GM18907 (cell line): ENCODE measurements at regions not wholly inside any gene's neighbourhood (a gene's known extent, or its start where the extent isn't known, plus 50 kb on each side); places are given as distances from the start of the nearest gene placed in this dataset.
"Not testable (repeated sequence)": the region's sequence is repeated elsewhere in the genome, so short reads cannot be mapped to it uniquely, and the experiment has no call there.

Experiments
- ATAC-seq: cut with Tn5 transposase; IDR thresholded peaks from one replicate; pipeline ENCODE4 v1.9.1; 2021; ENCODE audit warnings: mild to moderate bottlenecking, moderate library complexity; ENCODE audit not compliant: unreplicated experiment

DNA sequence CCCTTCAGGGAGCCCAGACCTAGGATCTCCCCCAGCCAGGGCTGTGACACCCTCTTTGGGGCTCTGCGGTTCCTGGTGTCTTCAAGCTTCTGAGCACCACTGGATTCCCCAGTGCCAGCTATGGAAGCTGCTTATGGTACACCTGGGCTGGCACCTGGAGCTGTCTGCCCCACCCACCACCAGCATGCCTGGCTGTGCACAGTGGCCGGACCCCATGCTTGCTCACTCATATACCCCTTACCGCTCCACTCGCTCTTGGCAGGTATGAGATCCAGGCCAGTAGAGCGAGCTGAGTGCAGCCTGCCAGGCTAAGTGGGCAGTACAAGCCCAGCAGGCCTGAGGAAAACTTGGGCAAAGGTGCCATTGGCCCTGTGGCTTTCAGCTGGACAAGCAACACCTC lies 114.0 kb downstream of the DACT1 start:
- no peak for ATAC-seq

DNA sequence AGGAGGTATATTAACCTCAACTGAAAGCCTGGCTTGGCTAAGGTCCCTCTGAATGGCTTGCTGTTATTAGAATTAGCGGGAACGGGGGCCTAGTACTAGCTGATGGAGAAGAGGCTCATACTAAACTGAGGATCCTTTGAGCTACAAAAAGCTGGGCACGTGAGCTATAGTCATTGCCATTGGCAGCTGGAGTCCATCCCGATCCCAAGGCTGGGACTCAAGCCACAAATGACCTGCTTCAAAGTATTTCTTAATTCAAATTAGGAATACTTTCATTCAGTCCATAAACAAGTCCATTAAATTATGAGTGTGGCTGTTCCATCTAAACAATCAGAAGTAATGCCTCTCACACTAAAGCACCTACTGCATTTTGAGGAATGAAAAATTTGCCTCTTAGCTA lies 114.5 kb downstream of the DACT1 start:
- ATAC-seq = no peak

DNA sequence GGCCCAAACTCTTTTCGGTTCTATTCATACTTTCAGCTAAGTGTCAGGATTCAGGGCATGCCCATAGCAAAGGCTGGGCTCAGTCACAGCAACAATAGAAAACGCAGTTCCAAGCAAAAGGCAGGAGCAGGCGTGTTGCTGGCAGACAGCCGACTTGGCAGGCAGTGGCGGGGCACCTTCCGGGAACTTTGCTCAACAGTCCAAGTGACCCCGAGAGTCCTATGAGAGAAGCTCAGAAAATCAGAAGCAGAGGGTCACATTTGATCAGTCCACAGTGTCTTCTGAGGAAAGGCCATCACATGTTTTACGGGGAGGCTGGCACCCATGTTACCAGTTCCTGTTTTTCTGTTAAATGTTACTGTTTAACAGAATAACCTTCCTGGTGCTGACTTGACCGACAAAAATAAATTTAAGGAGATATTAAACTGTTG lies 115.0 kb downstream of the DACT1 start:
- no peak for ATAC-seq

DNA sequence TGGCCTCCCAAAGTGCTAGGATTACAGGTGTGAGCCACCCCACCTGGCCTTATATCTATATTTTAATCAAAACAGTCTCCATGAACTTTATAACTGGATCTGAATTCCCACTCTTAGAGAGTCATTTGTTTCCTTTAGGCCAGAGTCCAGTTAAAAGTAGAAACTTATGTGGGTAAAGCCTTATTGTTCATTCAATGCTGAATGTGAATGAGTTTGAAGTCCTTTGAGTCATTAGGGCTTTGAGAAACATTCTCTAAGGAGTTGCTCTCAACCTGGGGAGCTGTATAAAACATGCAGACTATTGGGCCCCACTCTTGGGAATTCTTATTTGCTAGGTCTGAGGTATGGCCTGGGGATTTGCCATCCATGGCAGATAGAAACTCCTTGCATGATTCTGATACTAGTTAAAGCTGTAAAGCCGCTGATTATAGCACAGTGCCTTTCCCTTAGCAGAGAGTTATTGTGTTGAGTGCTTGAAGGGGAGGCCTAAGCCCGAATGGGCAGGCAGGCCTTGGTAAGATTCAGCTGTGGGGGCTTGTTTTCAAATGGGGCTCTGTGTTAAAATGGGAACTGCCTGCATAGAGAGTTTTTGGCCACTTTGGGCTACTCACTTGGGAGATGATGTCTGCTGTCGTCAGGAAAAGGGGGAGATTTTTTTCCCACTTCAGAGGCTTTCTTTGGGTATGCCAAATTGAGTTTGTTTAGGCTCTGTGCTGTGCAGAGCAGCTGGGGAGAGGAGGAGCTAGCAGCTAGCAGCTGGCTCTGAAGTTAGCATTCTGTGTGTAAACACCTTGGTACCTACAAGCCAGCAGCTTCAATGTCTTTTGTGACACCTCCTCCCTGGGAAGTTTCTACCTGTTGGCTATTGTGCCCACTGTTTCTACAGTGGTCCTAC lies 117.5 kb downstream of the DACT1 start:
- no peak for ATAC-seq

DNA sequence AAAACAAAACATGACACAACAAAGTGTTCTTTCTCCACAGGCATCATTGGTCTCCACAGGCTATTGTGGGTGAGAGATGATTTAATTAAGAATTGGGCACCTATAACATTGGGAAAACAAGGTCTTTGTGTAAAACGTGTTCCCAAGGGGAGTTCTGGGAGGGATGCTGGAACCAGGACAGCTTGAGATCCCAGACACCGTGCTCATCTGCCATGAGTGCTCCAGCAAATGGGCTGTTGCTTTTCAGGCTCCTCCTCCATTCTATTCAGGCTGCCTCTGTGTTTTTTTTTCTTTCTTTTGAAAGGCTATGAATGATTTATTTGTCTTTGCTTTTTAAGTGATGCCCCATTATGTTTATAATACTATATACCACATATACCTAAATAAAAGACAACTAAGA lies 122.4 kb downstream of the DACT1 start:
- ATAC-seq = no peak

DNA sequence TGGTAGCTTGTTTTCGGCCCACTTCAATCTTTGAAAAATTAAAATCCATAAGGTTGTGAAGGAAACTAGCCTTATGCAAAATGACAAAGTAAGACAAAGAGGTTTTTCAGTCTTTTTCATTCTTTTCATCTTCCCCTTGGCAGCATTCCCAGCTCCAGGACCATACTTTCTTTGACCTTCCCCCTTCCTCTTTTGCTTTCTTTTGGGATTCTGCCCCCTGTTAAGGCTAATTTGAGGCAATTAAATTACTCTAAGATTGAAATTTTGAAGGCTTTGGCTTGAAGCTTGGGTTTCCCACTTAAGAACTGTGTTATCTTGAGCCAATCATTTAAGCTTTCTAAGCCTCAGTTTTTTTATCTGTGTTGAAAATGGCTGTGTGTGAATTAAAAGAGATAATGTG lies 124.9 kb downstream of the DACT1 start:
- no peak for ATAC-seq

DNA sequence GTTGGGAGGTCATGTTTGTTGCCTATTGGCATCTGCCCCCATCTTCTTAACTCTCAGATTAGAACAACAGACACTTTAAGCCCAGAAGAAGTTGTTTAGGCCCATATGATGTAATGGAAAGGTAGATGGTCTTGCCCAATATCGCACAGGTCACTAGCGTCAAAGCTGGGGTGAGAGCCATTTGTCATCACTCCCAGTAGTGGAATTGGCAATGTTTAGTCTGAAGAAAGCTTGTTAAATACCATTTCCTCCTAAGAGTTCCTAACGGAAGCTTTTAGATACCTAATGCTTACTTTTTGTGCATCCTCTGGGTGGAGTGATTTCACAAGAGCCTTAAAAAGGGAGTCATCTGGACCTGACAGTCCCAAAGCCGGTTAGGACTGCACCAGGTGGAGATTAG lies 125.4 kb downstream of the DACT1 start:
- ATAC-seq = no peak

DNA sequence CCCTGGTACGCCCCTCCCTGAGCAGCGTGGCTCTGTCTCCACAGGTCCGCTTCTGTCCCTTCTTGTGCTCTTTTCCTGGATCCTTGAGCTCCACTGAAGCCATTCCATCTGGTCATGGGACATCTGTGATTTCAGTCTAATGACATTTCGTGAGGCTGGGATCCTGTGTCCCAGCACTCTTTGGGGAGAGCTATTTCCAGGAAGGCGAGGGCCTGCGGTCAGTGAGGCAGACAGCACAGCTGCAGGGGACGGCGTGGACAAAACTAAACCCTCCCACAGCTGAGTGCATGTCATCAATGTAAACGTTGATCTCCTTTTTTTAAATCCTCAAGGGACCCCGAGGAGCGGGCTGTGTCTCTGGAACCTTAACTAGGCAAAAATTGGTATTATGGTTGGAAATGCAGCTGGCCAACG lies 127.7 kb downstream of the DACT1 start:
- ATAC-seq = no peak

DNA sequence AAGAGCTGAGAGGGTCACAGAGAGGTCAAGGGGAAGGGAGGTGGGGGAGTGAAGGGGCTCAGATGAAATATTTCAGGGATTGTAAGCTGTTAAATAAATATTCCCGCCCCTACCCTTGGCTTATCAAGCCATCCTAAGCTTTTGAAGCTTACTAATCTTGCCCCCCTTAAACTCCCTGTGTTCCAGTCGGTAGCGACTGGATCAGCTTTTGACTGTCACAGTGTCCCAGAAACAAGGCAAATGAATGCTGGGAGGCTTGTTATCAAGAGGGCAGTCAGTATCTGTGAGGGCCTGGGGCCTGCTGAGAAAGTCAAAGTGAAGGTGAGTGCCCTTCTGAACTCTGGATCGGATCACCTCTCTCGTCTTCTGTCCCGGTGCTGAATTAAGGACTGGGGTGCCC lies 128.1 kb downstream of the DACT1 start:
- ATAC-seq = no peak

DNA sequence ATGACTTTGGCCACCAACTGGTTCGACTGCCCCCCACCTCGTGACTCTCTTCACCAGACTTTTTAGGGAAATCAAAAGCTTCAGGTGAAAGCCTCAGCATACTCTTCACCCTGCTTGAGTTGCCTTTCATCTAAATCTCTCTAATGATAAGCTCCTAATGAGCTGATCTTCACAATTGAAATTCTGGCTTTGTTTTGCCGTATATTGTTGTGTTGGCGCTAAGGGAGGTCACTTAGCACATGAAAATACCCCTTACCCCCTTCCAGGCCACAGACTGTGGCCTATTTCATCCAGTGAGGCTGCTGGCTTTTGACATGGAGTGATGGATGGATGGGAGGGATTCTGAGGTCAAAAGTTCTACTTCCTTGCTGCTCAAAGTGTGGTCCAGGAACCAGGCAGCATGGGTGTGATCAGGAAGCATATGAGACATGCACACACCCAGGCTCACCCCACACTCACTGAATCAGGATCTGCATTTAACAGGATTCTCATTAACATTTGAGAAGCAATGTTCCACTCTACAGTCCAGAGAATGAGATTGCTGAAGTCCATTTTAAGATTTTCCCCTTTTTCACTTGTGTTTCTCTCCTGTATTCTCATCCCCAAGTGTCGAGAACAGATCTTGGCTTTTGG lies 131.4 kb downstream of the DACT1 start:
- ATAC-seq = no peak

DNA sequence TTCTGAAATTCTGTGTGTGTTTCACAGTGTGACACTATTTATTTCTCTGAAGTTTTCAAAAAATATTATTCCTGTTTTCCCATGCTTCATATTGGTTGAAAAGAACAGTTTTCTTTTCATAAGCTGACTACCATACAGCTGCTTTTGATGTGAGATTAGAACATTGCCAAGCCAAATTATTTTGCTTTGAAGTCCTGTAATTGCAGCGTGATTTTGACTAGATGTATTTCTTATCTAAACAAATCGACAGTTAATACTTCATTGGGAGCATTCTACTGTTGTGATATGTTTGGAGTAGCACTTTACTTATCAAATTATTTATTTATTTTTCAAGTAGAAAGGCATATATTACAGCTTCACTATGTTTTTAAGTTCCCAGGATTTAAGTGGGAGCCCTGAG lies 132.0 kb downstream of the DACT1 start:
- ATAC-seq = no peak

DNA sequence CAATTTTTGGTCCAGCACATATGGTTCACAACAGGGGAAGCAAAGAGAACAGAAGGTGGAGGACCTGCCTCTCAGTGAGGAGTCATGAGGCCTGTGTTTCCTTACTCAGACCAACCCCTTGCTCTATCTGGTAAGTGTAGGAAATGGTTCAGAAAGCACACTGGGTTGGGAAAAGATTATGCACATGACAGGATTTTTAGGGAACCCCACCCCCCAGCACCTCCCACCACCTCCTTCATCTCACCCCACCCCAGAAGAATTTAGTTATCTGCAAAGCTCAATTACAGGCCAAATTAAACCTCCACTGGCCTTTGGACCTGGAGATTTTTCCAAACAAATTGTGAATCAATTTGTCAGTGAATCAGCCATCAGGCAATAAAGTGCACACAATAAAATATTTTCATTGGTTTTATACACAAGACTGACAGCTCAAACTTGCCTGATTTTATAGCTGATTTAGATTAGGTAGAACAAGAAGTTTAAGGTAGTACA lies 132.8 kb downstream of the DACT1 start:
- ATAC-seq = no peak

DNA sequence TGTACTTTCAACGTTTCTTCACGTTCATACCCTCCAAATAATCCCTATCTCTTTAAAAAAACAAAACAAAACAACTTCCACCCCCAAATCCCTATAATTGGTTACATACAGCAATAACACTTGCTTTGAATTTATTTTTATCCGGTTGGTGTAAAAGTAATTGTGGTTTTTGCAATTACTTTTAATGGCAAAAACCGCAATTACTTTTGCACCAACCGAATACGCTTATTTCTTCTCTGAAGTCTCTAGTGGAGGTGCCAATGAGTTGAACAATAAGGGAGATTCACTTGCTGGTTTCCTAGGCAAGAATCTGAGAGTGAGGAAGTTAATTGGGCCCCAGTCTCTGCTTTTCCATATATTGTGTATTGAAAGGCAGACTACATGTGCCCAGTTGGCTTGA lies 133.3 kb downstream of the DACT1 start:
- no peak for ATAC-seq

DNA sequence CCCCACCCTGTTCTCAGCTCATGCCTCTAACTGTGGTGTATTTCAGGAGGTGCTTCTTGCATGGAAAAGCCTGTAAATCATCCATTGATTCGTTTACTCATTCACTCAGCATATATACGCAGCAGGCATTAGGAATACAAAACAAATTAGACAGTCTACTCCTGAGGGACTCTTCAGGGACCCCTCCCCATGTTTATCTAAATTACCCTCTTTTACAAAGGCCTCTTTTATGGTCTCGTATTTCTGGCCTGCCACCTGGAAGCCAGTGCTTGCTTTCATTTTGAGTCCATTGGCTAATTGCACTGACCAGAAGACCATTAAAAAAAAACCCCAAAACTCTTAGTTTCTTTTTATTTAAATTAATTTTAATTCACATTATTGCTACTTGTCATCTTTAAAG lies 134.4 kb downstream of the DACT1 start:
- ATAC-seq = no peak

DNA sequence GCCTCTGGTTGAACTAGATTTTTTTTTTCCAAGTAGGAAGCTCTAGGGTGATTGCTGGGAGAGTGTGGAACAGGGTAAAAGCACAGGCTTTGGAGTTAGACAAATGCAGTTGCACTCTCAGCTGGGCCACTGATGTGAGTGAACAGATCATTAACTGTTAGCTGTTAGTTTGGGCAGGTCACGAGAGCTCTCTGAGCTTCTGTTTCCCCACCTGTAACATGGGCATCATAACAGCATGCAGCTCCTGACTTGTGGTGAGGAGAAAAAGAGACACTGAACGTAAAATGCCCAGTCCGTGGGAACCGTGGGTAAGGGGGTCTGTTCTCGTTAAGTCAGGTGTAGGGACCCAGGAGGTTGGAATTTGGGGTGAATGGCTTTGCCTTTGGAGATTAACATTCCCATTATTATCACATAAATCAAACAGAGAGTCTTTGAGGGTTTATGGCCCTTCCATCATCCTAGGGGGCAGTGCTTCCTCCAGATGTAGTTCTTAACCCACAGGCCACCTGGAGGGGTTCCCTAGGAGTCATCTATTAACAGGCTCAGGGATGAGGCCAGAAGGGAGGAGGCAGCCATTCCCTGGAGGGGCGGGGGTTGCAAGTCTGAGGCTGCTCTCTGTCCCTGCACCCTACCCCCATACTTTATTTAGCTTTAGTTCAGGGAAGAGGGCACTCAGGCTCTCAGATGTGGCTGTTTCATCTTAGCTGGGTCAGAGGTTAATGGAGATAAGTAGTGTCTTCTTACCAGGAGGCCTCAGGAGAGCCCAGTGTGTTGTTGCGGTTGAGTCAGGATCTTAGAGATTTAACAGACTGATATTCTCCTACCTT lies 135.2 kb downstream of the DACT1 start:
- no peak for ATAC-seq

DNA sequence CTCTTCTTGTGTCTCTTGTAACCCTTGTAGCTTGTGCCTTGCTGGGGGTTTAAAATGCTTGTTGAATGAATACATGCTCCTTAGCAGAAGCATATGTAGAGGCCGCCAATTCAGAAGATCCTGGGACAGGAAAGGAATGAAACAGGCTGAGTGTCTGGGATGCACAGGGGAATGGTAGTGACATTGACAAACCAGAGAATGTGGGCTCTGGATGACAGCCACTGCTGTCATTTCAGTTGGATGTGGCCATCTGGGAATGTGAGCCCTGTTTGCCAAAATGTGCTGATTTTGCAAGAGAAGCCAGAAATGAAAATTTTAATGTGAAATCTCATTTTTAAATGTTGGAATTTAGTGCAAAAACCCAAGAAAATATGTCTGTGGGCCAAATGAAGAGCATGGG lies 136.8 kb downstream of the DACT1 start:
- no peak for ATAC-seq

DNA sequence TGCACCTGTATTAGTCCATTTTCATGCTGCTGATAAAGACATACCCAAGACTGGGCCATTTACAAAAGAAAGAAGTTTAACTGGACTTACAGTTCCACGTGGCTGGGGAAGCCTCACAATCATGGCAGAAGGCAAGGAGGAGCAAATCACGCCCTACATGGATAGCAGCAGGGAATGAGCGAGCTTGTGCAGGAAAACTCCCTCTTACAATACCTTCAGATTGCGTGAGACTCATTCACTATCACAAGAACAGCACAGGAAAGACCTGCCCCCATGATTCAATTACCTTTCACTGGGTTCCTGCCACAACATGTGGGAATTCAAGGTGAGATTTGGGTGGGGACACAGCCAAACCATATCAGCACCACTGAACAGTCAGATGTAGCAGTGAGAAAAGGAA lies 137.4 kb downstream of the DACT1 start:
- not testable (repeated sequence) for ATAC-seq

DNA sequence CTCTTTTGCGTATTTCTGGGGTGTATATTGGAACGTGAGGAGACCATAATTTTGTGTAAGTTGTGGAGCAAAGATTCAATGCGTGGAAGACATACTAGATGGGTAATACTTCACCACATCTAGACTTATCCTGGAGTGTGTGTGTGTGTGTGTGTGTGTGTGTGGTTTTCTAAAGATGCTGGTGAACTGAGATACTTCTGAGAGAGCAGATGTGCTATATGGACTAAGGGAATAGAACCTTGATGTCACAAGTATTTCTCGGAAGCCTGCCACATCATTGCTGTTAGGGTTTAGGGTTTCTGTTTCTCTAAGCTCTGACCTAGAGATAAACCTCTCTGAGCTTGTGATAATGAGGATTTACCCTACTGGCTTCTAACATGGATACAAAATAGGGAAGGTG lies 138.8 kb downstream of the DACT1 start:
- ATAC-seq = no peak

DNA sequence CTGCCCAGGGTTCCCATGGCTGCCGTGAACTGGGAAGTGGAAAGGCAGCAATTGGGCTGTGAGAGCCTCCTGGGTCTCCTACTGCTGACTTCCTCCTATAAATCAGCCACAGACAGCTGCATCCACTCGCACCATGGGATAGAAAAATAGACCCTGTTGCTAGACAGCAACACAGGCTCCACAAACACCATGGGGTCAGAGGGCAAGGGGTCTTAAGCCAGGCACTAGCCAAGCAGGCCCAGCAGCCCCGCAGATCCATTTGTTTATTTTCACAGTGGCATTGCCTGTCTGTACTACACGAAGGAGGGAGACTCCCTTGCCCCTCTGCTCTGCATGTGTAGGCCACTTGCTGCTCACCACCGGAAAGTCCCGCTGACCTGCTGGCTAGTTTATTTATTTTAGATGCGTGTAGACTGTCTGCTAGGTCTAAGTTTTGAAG lies 139.8 kb downstream of the DACT1 start:
- no peak for ATAC-seq

DNA sequence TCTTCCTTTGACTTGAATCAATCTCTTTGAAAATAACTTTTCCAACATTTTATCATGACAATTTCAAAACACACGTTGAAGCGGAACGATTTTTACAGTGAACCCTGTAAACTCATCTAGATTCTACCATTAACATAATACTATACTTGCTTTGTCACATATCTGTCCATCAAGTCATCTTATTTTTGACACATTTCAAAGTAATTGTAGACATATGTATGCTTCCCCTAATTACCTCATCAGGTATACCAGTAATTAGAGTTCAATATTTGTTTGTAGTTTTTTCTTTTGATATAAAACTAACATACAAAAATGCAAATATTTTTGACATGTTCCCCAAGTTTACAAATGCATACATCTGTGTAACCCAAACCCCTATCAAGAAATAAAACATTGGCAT lies 140.4 kb downstream of the DACT1 start:
- ATAC-seq = no peak

DNA sequence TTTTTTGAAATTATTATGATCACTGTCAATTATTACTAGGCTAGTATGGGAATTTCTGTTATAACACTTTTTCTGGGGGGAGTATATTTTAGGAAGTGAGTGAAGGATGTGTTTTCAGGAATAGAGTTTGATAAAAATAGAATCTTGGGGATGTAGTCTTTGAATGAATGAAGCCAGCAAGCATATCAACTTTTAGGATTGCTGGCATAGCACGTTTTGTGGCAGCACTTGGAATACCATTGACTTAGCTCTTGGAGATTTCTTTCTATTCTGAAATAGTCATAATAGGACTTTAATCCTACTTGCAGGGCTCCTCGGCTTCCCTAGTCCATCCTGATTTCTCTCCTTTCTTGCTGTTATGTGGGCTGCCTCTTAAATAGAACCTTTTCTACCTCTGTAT lies 141.6 kb downstream of the DACT1 start:
- ATAC-seq = no peak
